ENCODE measurements at regions not wholly inside any gene's neighbourhood (a gene's known extent, or its start where the extent isn't known, plus 50 kb on each side); places are given as distances from the start of the nearest gene placed in this dataset.

- no peak for TF ChIP-seq CTCF (IDR thresholded peaks at IDR 0.05; ENCODE audit: insufficient read depth, low read length, poor library complexity, severe bottlenecking)
- TF ChIP-seq EZH2phosphoT487 (conservative IDR thresholded peaks at IDR 0.05; ENCODE audit: low read length), result no peak
These were observed 498.4 kb upstream of the ARGLU1 start for GRCh38 chr13:107066355-107066754.

All from SU-DHL-6 (cell line).